AG08396 (cell line): ENCODE measurements at regions not wholly inside any gene's neighbourhood (a gene's known extent, or its start where the extent isn't known, plus 50 kb on each side); places are given as distances from the start of the nearest gene placed in this dataset.

Experiments used
- DNase-seq: peaks from one replicate; pipeline ENCODE4 v3.0.0; 2012; ENCODE audit warnings: low spot score, mixed read lengths

GRCh38 chr16:48438414-48438813 is 53.2 kb upstream of the SIAH1 start:
- DNase-seq, result no peak

- no peak for DNase-seq
These were observed 50.7 kb upstream of the SIAH1 start for GRCh38 chr16:48435906-48436305.

- DNase-seq, result no peak
These were observed 50.1 kb upstream of the SIAH1 start for GRCh38 chr16:48435318-48435680.
